HG02981 (cell line): ENCODE measurements at regions not wholly inside any gene's neighbourhood (a gene's known extent, or its start where the extent isn't known, plus 50 kb on each side); places are given as distances from the start of the nearest gene placed in this dataset.

ENCODE experiments used
- ATAC-seq: cut with Tn5 transposase; IDR thresholded peaks from one replicate; pipeline ENCODE4 v1.9.1; 2021; ENCODE audit warnings: mild to moderate bottlenecking, moderate library complexity; ENCODE audit not compliant: unreplicated experiment

DNA sequence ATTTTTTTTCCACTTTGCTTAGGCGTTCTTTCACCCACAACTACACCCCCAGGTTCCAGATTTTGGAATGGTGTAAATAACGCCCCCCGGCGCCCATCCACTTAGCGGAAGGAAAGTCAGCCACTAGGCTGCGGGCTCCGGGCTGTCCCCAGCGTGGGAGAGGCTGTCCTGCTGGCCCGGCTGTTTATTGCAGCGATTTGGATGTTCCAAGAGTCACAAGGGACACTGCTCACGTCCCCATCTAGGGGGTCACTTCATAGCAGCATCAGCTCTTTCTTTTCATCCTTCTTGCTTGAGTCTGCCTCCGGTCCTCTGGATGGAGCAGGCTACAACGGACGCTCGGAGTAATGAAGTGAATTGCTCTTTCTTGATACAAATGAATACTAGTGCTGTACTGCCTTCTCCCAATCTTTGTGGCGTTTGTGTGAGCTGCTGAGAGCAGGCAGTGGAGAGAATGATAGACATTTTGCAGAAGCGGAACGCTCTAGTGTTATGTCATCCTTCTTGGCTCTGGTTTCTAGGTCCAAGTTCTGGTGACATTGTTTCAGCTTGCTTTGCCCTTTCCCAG, 50.7 kb upstream of the PAIP2B start:
- peak; percentile 30 for ATAC-seq

DNA sequence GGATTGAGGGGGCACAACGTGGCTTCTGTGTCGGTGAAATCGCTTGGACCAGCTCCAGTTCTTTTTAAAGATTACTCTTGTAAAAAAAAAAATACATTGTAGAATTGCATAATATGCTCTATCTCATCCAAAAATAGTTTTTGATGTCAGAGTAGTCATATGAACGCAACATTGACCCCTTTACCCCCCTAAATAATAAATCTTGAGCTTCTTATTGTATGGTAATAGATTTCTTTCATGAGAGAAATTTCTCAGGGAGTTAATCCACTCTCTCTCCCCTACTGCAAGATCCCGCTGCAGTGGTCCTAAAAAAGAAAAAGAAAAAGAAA, 50.2 kb upstream of the PAIP2B start:
- no peak for ATAC-seq

GRCh38 chr2:71276311-71277146, 49.6 kb upstream of the PAIP2B start:
- ATAC-seq = peak; percentile 98
